Loucy (cell line): ENCODE measurements at regions not wholly inside any gene's neighbourhood (a gene's known extent, or its start where the extent isn't known, plus 50 kb on each side); places are given as distances from the start of the nearest gene placed in this dataset.

Experiments used
- H2AFZ ChIP-seq: fragments of 200-600 bp; sonication (generic); 2 replicates; pipeline ENCODE4 v1.6.0; 2016; ENCODE audit warnings: antibody characterized with exemption, mild to moderate bottlenecking, low read length, moderate library complexity
- H3F3A ChIP-seq: fragments of 200-600 bp; 2 replicates; pipeline ENCODE4 v1.6.0; 2016; ENCODE audit warnings: antibody characterized with exemption, low read depth, mild to moderate bottlenecking
- H3K27me3 ChIP-seq: fragments of 200-600 bp; sonication (generic); 2 replicates; pipeline ENCODE4 v1.6.1; 2014; ENCODE audit warnings: low read length, mild to moderate bottlenecking; ENCODE audit not compliant: insufficient read depth, poor library complexity, severe bottlenecking
- H3K36me3 ChIP-seq: fragments of 200-600 bp; sonication (generic); 2 replicates; pipeline ENCODE4 v1.6.1; 2016; ENCODE audit warnings: low read length; ENCODE audit not compliant: insufficient read depth
- H3K4me1 ChIP-seq: fragments of 200-600 bp; sonication (generic); 2 replicates; pipeline ENCODE4 v1.5.1; 2014; ENCODE audit warnings: low read length, mild to moderate bottlenecking; ENCODE audit not compliant: insufficient read depth, poor library complexity, severe bottlenecking
- H3K4me2 ChIP-seq: fragments of 200-600 bp; sonication (generic); 2 replicates; pipeline ENCODE4 v1.6.0; 2014; ENCODE audit warnings: antibody characterized with exemption, low read length, low read depth, mild to moderate bottlenecking; ENCODE audit not compliant: poor library complexity, severe bottlenecking
- H3K4me3 ChIP-seq: fragments of 200-600 bp; sonication (generic); 2 replicates; pipeline ENCODE4 v1.5.1; 2014; ENCODE audit warnings: low read length, mild to moderate bottlenecking, mixed read lengths; ENCODE audit not compliant: poor library complexity, severe bottlenecking
- H3K79me2 ChIP-seq: fragments of 200-600 bp; sonication (generic); 2 replicates; pipeline ENCODE4 v1.6.1; 2014; ENCODE audit warnings: low read length; ENCODE audit not compliant: insufficient read depth
- H3K9ac ChIP-seq: fragments of 200-600 bp; sonication (generic); 2 replicates; pipeline ENCODE4 v1.6.0; 2014; ENCODE audit warnings: mild to moderate bottlenecking, low read depth, low read length, moderate library complexity; ENCODE audit not compliant: poor library complexity, severe bottlenecking
- H3K9me2 ChIP-seq: fragments of 200-600 bp; sonication (generic); replicated peaks from 2 replicates; pipeline ENCODE4 v1.6.1; 2016; ENCODE audit warnings: low read depth, low read length, mixed read lengths
- H3K9me3 ChIP-seq: fragments of 200-600 bp; sonication (generic); 2 replicates; pipeline ENCODE4 v1.6.1; 2014; ENCODE audit warnings: mild to moderate bottlenecking, antibody characterized with exemption, low read length, low read depth; ENCODE audit not compliant: insufficient read depth
- H4K20me1 ChIP-seq: fragments of 200-600 bp; sonication (generic); 2 replicates; pipeline ENCODE4 v1.6.0; 2014; ENCODE audit warnings: antibody characterized with exemption, low read length, mild to moderate bottlenecking; ENCODE audit not compliant: insufficient read depth, poor library complexity, severe bottlenecking
- CTCF ChIP-seq: fragments of 200-600 bp; sonication (generic); conservative IDR thresholded peaks from 2 replicates; pipeline ENCODE4 v1.5.1; 2014; ENCODE audit warnings: mild to moderate bottlenecking, antibody characterized with exemption, low read length
- EZH2phosphoT487 ChIP-seq: fragments of 200-600 bp; IDR thresholded peaks from 2 replicates; pipeline ENCODE4 v1.6.1; 2018; ENCODE audit warnings: antibody characterized with exemption, mild to moderate bottlenecking, moderate library complexity, borderline replicate concordance

- Histone ChIP-seq H4K20me1 (no peaks in the 10 kb centered on the region), H3K4me1 (no peaks in the 10 kb centered on the region), H3K9me3 (no peaks in the 10 kb centered on the region), H3F3A (no peaks in the 10 kb centered on the region), H3K9ac (no peak overlapping the region), H3K36me3 (no peaks in the 10 kb centered on the region), H2AFZ (no peak overlapping the region), H3K27me3 (no peaks in the 10 kb centered on the region), H3K79me2 (no peaks in the 10 kb centered on the region), H3K4me2 (no peak overlapping the region), H3K4me3 (no peak overlapping the region), H3K9me2 (no peaks in the 10 kb centered on the region)
- no peak for TF ChIP-seq EZH2phosphoT487
- no peak for TF ChIP-seq CTCF
Observed at GRCh38 chr13:99027661-99028425, 50.0 kb upstream of the DOCK9 start.

- no peak overlapping the region for H2AFZ ChIP-seq
- no peaks in the 10 kb centered on the region for H3F3A ChIP-seq
- no peak overlapping the region for H3K4me3 ChIP-seq
- no peaks in the 10 kb centered on the region for H3K36me3 ChIP-seq
- no peaks in the 10 kb centered on the region for H3K9me2 ChIP-seq
- peak; percentile 84 for TF ChIP-seq CTCF
- no peak for TF ChIP-seq EZH2phosphoT487
- H3K9me3 ChIP-seq: no peaks in the 10 kb centered on the region
- no peak overlapping the region for H3K4me2 ChIP-seq
- no peaks in the 10 kb centered on the region for H3K79me2 ChIP-seq
- H4K20me1 ChIP-seq: no peaks in the 10 kb centered on the region
- H3K27me3 ChIP-seq: no peaks in the 10 kb centered on the region
- H3K4me1 ChIP-seq: no peaks in the 10 kb centered on the region
- H3K9ac ChIP-seq: no peak overlapping the region
Observed at GRCh38 chr13:99028890-99029289, 51.0 kb upstream of the DOCK9 start.

DNA sequence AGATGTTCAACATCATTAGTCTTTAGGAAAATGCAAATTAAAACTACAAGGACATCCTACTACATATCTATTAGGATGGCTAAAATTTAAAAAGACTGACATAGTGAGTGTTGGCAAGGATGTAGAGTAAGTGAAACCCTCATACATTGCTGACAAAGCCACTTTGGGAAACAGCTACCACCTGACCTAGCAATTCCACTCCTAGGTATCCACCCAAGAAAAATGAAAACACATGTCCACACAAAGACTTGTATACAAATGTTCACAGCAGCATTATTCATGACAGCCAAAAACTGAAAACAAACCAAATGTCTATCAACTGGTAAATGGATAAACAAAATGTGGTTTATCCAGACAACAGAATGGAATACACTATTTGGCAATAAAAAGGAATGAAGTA lies 51.7 kb upstream of the DOCK9 start:
- no peak for TF ChIP-seq EZH2phosphoT487
- no peak for TF ChIP-seq CTCF
- H3K36me3 ChIP-seq: no peaks in the 10 kb centered on the region
- H3K9me2 ChIP-seq: no peaks in the 10 kb centered on the region
- H3K27me3 ChIP-seq: no peaks in the 10 kb centered on the region
- no peaks in the 10 kb centered on the region for H3F3A ChIP-seq
- no peaks in the 10 kb centered on the region for H3K79me2 ChIP-seq
- no peak overlapping the region for H3K4me3 ChIP-seq
- H3K4me2 ChIP-seq: no peak overlapping the region
- H3K4me1 ChIP-seq: no peaks in the 10 kb centered on the region
- H3K9ac ChIP-seq: no peak overlapping the region
- no peak overlapping the region for H2AFZ ChIP-seq
- H4K20me1 ChIP-seq: no peaks in the 10 kb centered on the region
- H3K9me3 ChIP-seq: no peaks in the 10 kb centered on the region
